ENCODE measurements at regions not wholly inside any gene's neighbourhood (a gene's known extent, or its start where the extent isn't known, plus 50 kb on each side); places are given as distances from the start of the nearest gene placed in this dataset.
"Not testable (repeated sequence)": the region's sequence is repeated elsewhere in the genome, so short reads cannot be mapped to it uniquely, and the experiment has no call there.

DNA sequence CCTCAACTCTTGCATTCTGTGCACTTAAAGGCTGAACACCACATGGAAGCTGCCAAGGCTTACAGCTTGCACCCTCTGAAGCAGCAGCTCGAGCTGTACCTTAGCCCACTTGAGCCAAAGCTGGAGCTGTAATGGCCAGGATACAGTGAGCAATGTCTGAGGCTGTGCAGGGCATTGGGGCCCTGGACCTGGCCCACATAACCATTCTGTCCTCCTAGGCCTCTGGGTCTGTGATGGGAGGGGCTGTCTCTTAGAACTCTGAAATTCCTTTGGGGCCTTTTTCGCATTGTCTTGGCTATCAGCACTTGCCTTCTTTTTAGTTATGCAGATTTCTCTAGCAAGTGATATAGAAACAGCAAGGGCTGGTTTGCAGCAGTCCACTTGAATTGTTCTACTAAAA lies 303.8 kb upstream of the CLEC14A start:
- no peak for DNase-seq

GRCh38 chr14:38557391-38557790 lies 301.5 kb upstream of the CLEC14A start:
- not testable (repeated sequence) for DNase-seq

DNA sequence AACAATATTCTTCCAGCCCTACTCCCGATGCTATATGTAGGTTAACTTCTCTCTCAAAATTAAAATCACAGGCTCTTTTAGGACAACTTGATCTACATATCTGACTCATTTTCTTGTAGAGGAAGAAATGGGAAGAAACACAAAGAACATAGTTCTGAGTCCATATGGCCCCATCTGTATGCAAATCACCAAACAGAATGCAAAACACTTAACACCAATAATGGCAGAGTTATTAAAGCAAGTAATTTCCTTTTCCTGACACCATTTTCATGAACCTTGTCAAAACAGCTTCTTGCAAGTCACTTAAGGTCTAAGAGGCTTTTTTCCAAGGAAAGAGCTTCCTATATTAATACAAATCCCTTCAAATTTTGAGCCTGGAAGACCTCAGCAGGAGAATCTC lies 300.4 kb upstream of the CLEC14A start:
- no peak for DNase-seq

- DNase-seq: no peak
Observed at GRCh38 chr14:38554026-38554425, 298.1 kb upstream of the CLEC14A start.

- DNase-seq: no peak
Observed at GRCh38 chr14:38553586-38553985, 297.7 kb upstream of the CLEC14A start.

DNA sequence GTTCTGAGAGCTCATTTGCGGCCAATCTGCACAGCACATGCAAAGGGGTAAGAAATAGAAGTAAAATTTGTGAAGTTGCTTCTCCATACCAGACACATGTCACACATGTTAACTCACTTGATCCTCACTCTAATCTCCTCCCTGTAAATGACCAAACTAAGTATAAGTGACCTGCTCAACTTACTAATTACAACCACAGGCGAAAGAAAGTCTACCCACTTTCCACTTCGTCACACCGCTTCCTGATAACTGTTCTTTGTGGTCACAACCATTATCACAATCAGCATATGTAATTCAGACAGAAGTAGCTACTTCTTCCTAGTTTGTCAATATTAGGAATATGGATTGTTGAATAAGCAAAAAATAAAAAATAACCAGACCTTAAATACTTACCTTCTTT lies 293.7 kb upstream of the CLEC14A start:
- DNase-seq: no peak

- DNase-seq: no peak
Observed at GRCh38 chr14:38547961-38548490, 292.1 kb upstream of the CLEC14A start.

GRCh38 chr14:38546932-38547551 lies 291.1 kb upstream of the CLEC14A start:
- DNase-seq: no peak

GRCh38 chr14:38544776-38545175 lies 288.9 kb upstream of the CLEC14A start:
- DNase-seq: no peak

DNA sequence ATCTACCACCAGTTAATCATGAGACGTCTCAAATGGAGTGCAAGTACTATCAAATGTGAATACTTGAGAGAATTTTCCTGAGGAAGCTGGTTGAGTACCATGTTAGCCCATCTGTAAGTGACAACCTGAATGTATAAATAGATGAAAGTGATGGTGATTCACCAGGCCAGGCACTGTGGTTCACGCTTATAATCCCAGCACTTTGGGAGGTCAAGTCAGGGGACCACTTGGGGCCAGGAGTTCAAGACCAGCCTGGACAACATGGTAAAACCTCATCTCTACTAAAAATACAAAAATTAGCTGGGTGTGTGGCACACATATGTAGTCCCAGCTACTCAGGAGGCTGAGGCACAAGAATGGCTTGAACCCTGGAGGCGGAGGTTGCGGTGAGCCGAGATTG lies 288.0 kb upstream of the CLEC14A start:
- DNase-seq: not testable (repeated sequence)

DNA sequence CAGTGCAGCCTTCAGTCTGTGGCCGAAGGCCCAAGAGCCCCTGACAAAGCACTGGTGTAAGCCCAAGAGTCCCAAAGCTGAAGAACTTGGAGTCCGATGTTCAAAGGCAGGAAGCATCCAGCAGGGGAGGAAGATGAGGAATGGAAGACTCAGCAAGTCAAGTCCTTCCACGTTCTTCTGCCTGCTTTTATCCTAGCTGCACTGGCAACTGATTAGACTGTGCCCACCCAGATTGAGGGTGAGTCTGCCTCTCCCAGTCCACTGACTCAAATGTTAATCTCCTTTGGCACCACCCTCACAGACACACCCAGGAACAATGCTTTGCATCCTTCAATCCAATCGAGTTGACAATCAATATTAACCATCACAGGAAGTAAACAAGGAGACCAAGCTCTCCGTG lies 282.2 kb upstream of the CLEC14A start:
- DNase-seq: not testable (repeated sequence)

DNA sequence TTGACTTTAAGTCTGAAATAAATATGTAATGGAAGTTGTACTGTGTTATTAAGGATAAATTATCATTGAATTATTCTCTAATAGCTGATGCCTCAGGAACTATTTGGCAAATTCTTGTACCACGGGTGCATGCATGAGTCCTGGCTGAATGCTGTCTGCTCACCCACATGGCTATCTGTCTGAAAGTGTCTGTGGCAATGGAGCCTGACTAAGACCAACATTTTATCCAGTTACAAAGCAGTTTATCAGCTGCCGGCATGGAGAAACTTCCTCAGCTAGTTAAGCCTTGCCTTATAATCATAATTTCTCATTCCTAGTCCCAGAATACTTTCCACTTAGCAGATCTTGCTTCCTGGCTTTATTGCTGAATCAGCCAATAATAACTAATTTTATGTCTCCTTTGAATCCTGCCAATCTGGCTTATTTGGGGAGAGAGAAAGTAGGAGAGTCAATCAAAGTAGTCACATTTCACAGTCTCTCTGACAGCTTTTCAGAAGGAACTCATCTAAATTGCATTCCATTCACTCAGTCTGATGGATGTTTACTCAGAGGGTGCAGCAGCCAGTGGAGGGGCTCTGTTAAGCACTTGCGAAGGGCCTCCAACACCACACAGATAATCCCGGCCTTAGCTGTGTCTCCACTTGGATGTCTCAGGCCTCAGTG lies 280.6 kb upstream of the CLEC14A start:
- no peak for DNase-seq

- DNase-seq: no peak
Observed at GRCh38 chr14:38528582-38528981, 272.7 kb upstream of the CLEC14A start.

GRCh38 chr14:38527502-38527878 lies 271.6 kb upstream of the CLEC14A start:
- DNase-seq: no peak

GRCh38 chr14:38526826-38527501 lies 271.1 kb upstream of the CLEC14A start:
- DNase-seq: no peak

GRCh38 chr14:38524636-38525509 lies 269.0 kb upstream of the CLEC14A start:
- no peak for DNase-seq

GRCh38 chr14:38522724-38523123 lies 266.8 kb upstream of the CLEC14A start:
- DNase-seq: no peak

DNA sequence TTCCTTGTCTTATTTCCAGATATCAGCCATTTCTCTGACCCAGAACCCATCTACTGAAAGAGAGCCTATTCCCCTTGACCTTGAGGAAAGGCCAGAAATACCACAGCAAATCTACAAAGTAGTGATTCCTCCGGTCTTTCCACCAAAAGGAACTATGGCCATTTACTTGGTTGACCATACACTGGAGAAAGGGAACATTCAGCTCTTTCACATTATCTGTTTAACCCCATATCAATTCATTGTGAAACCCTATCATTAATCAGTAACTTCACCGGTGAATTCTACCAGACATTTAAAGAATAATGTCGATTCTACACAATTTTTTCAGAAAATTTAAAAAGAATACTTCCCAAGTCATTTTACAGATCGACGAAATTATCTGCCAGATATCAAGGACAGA lies 265.7 kb upstream of the CLEC14A start:
- no peak for DNase-seq

DNA sequence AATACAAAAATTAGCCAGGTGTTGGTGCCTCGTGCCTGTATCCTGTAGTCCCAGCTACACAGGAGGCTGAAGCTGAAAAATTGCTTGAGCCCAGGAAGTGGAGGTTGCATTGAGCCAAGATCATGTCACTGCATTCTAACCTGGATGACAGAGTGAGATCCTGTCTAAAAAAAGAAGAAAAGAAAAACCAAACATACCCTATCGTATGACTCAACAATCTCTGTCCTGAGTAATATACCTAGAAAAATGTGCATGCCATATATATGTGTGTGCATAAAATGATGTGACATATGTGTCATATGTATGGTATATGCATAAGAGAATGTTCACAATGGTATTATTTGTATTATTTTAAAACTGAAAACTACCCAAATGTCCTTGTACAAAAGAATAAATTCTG lies 261.5 kb upstream of the CLEC14A start:
- DNase-seq: no peak

DNA sequence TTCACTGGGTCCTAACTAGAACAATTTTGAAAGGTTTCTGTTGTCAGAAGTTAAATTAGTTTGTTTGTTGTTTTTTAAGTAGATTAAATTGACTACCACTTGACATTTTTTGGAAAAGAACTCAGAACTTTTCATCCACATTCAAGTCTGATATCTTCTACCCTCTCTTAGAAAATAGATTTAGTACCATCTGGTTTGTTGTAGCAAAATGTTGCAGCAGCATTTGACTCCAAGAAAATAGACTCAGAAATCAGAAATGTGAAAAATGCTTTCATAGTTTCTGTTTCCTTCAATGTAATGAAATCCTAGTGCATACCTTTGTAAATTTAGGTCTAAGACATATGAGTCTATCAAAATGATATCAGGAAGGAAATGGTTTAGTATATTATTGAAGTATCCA lies 256.3 kb upstream of the CLEC14A start:
- DNase-seq: no peak

DNA sequence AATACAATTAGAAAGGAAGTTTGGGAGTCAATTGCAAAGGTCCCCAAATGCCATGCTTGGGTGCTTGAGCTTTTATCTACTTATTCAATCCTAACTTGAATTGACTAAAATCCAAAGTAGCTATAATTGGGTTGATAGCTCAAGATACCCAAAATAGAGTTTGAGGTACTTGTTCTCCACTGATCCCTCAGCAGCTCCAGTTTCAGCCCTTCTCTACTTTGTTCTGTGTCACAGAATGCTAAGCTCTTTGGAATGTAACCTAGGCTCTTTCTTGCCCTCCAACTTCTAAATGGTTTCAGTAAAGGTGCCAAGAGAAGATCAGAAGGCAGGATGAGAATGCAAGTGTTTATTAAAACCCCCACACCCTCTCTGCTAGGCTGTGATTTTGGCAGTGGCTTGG lies 251.4 kb upstream of the CLEC14A start:
- no peak for DNase-seq

- DNase-seq: no peak
Observed at GRCh38 chr14:38505973-38506249, 250.0 kb upstream of the CLEC14A start.

- DNase-seq: no peak
Observed at GRCh38 chr14:38505221-38505972, 249.5 kb upstream of the CLEC14A start.
